HG03095 (cell line): ENCODE measurements at regions not wholly inside any gene's neighbourhood (a gene's known extent, or its start where the extent isn't known, plus 50 kb on each side); places are given as distances from the start of the nearest gene placed in this dataset.
"Not testable (repeated sequence)": the region's sequence is repeated elsewhere in the genome, so short reads cannot be mapped to it uniquely, and the experiment has no call there.

Source experiments
- ATAC-seq: cut with Tn5 transposase; IDR thresholded peaks from one replicate; pipeline ENCODE4 v1.9.1; 2021; ENCODE audit warnings: moderate library complexity; ENCODE audit not compliant: unreplicated experiment

DNA sequence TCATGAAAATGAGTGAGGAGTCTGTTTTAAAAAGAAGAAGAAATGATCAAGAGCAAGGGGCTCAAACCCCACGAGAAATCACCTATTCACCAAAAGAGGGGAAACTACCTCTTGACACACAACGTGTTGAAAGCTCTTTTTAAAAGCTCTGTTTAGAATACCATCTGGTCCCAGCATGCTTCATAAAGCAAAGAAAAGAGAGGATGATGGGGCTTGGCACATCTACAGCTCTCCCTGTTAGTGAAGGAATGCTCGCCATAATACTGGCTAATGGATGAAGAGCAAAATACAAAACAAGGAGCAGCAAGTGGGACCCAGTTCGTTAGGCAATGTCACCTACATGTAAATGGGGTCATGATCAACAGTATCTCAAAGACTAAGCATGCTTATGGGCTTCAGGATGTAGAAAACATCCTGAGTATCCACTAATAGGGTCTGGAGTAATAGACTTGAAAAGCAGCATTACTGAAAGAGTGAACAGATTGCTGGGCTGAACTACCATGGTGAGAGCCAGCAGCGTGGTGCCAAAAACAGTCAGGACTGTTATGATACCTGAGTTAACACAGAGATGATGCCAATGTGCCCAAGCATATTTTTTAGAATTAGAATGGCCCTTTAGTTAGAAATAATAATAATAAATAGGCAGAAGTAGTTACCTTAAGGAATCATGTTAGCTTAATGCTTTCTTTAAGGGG is 159.7 kb upstream of the POU1F1 start:
- ATAC-seq = no peak

GRCh38 chr3:87433445-87433844 is 157.1 kb upstream of the POU1F1 start:
- ATAC-seq = not testable (repeated sequence)

GRCh38 chr3:87426918-87427317 is 150.5 kb upstream of the POU1F1 start:
- ATAC-seq = no peak

DNA sequence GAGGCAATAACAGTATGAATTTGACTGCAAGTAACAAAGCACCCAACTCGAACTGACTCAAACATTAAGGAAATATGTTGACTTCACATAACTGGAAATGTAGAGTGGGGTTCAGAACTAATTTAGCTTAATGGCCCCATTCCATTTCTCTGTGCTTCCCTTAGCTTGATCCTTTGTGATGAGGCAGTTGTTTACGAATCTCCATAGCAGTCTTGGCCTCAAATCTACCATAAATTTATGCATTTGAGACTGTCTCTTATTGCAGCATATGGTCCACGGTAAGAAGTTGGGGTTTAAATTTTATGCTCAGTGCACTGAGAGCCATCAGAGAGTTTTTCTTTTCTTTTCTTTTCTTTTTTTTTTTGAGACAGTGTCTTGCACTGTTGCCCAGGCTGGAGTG is 148.7 kb upstream of the POU1F1 start:
- no peak for ATAC-seq

GRCh38 chr3:87423336-87423735 is 147.0 kb upstream of the POU1F1 start:
- ATAC-seq = no peak

DNA sequence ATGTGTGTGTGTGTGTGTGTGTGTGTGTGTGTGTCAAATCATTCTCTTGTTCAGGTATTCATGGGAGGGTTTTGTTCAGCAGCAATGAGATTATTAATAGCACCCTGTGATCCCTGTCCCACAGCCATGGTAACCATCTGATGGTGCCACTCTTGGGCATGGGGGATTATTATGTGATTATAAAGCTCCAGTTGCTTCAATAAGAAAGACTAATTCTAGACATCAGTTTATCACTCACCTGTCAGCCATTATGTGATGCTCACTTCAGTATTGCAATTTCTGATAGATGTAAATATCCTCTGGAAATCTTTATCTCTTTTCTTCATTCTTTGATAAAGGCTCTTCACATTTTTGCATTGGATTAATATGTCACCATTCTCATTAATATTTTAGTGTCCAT is 145.9 kb upstream of the POU1F1 start:
- no peak for ATAC-seq

GRCh38 chr3:87420171-87420570 is 143.8 kb upstream of the POU1F1 start:
- ATAC-seq = no peak

DNA sequence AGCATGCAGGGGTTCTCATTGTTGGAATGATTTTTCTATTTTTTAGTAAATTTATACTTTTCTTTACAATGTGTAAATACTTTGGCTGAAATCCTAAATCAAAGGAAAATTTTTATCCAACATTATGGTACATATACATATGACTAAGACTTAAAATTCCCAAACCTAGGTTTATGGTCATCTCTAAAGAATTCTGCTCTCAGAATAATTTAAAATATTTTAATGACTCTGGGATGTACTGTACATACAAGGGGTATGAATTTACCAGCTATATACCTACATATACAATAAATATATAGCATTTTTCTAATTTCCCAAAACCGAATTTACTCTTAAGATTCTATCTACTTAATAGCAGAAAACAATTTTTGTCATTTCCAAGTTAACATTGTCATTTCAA is 137.9 kb upstream of the POU1F1 start:
- no peak for ATAC-seq

DNA sequence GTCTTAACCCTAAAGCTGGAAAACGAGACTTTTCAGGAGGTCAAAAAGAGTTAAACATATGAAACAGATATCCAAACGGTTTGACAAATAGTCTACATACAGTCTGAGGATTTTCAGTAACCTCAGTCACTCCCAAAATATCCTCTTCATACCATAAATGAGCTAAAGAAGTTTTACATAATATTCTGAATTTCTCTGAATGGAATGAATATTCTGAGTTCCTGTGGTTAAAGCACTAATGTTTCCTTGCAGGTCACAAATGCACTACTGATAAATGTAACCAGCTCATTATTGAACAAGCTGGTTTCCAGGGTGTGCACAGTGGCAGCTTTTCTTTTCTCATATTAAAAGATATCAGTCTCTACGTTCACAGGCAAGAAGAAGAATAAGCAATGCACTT is 137.4 kb upstream of the POU1F1 start:
- no peak for ATAC-seq

DNA sequence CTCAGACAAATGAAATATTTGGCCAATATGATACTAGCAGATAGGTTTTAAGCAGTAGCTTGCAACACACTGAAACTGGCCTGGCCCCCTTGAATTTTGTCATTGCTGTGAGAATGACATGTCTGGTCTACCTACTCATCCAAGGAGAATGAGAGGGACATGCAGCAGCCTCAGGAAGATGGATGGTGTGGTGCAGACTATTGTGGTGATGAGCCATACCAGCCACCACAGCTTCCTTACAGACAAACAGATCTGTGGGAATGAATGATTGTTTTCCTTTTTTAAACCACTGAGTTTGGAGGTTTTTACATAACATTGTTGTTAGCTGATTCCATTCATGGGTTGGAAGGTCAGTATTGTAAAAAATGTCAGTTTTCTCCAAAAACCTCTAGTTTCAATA is 133.7 kb upstream of the POU1F1 start:
- ATAC-seq = no peak

GRCh38 chr3:87398168-87398801 is 121.9 kb upstream of the POU1F1 start:
- no peak for ATAC-seq

GRCh38 chr3:87397211-87397610 is 120.8 kb upstream of the POU1F1 start:
- no peak for ATAC-seq

DNA sequence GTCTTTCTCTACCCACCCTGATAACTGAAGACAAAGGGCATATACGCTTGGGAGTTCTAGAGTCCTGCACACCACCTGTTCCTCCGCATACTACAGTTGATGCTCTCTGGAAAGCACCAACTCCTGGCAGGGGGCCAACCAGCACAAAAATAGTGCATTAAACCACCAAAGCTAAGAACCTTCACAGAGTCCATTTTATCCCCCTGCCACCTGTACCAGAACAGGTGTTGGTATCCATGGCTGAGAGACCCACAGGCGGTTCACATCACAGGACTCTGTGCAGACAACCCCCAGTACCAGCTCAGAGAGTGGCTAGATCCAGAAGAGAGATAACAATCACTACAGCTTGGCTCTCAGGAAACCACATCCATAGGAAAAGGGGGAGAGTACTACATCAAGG is 114.4 kb upstream of the POU1F1 start:
- no peak for ATAC-seq

- ATAC-seq = no peak
Measured at GRCh38 chr3:87390353-87390752, 114.0 kb upstream of the POU1F1 start.

GRCh38 chr3:87375231-87375682 is 98.9 kb upstream of the POU1F1 start:
- ATAC-seq = no peak

- ATAC-seq = no peak
Measured at GRCh38 chr3:87370007-87370406, 93.6 kb upstream of the POU1F1 start.

- ATAC-seq = no peak
Measured at GRCh38 chr3:87367736-87368135, 91.4 kb upstream of the POU1F1 start.

- ATAC-seq = no peak
Measured at GRCh38 chr3:87363721-87364120, 87.3 kb upstream of the POU1F1 start.

DNA sequence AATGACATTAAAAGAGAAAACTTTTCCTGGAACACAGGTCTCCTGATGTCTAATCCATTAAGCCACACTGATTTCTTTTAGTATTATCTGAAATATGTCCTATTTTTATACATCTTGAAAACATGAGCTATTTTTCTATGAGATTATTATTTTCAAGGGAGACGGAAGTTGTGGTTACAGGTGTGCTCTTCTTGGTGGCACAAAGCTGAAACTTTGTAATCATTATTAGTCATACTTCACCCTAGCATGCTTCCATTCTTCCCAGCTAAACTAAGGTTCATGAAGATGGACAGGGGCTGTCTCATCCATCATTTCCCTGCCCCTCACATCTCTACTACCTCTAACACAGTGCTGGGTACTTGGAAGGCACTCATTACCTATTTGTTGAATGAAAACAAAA is 85.6 kb upstream of the POU1F1 start:
- no peak for ATAC-seq

GRCh38 chr3:87361271-87361670 is 84.9 kb upstream of the POU1F1 start:
- no peak for ATAC-seq

DNA sequence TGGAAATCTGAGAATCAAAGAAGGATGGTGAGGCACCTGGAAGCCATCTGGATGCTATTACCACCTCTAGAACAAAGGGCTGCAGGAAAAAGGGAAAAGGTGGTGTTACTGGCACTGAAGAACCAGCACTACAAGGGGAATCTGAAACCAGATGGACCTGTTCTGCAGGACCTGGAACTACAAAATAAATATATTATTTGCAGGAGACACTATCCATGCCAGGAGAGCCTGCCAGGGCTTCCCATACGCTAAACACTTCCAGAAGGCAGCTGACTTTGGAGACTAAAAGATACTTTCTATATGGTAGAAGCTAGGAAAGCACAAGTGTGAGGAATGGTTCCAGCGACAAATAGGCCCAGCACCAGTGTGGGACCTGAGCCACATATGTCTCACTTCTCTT is 83.4 kb upstream of the POU1F1 start:
- ATAC-seq = no peak

- ATAC-seq = no peak
Measured at GRCh38 chr3:87359025-87359424, 82.6 kb upstream of the POU1F1 start.

DNA sequence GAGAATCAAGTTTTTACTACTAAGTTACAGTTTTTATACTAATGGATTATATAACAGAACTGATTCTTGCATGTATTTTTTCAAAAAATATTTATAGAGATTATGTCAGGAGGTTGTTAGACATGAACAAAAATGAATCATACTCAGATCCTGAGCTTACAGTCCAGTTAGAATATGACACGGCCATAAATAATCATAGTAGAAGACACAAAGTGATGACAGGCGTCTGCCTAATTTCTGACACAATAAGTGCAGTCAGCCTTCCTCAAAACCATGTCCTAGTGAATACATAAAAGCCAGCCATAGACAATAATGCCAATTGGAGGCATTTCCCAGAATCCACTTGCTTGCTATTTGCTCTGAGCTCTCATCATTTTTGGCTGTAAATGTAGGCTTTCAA is 81.7 kb upstream of the POU1F1 start:
- ATAC-seq = no peak
